ENCODE measurements at regions not wholly inside any gene's neighbourhood (a gene's known extent, or its start where the extent isn't known, plus 50 kb on each side); places are given as distances from the start of the nearest gene placed in this dataset.

DNA sequence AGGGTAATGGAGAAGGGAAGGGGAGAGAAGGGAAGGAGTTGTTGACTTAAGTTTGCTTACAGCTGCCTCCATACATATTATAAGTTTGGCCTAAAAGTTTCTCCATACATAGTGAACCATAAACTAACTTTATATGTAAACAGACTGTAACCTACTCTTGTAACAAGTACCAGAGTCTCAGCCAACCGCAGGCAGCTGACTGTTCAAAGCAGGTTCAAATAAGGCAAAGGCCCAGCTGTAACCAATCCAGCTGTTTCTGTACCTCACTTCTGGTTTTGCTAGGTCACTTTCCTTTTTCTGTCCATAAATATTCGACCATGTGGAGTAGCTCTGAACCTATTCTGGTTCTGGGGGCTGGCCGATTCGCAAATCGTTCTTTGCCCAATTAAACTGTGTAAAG lies 591.2 kb downstream of the INSC start:
- DNase-seq = no peak

- no peak for DNase-seq
Measured at GRCh38 chr11:15707194-15707593, 592.5 kb downstream of the INSC start.

GRCh38 chr11:15707971-15708370 lies 593.2 kb downstream of the INSC start:
- DNase-seq = no peak

DNA sequence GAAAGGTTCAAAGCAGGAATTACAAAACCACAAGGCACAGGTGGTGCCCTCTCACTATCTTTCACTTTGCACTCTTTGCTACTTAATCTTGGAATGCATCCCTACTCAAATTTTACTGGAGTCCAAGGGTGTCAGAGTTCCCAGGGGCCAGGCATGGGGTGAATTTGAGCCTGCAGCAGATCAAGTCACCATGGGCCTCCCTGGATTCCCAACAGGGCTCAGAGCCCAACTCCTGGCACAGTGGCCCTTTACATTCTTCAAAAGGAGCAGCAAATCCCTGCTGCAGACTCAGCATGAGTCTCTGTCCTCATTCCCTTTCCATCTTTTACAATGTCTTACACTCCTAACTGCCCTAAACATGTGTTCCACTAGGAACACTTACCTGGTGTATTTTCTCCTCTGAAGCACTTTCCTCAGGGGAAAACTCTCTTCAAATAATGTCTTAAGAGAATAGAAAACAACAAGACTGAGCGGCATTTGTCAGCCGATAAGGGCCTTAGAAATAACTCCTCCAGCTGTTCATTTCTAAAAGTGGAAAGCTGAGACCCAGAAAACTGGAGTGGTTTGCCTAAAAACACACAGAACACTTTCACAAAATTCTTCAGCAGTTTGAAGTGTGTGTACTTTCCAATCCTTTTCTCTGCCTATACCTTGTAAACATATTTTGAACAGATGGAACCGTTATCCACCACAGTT lies 596.0 kb downstream of the INSC start:
- no peak for DNase-seq

DNA sequence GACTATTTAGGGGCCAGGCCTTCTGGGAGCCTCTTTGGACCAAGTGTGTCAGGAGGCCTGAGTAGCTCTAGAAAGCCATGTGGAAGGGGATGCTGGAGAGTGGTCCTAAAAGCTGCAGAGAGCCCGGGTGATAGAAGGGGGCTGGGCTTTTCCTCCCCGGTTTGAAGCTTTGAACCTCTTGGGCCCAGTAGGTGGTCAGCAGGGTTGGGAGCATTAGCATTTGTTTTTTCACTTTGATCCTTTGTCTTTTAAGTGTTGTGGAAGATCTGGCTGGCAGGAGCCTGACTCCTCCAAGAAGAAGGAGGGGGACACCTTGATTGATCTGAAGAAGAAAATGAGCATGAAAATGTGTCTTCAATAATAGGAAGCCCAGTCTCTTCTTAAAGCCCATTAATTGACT lies 596.6 kb downstream of the INSC start:
- no peak for DNase-seq

DNA sequence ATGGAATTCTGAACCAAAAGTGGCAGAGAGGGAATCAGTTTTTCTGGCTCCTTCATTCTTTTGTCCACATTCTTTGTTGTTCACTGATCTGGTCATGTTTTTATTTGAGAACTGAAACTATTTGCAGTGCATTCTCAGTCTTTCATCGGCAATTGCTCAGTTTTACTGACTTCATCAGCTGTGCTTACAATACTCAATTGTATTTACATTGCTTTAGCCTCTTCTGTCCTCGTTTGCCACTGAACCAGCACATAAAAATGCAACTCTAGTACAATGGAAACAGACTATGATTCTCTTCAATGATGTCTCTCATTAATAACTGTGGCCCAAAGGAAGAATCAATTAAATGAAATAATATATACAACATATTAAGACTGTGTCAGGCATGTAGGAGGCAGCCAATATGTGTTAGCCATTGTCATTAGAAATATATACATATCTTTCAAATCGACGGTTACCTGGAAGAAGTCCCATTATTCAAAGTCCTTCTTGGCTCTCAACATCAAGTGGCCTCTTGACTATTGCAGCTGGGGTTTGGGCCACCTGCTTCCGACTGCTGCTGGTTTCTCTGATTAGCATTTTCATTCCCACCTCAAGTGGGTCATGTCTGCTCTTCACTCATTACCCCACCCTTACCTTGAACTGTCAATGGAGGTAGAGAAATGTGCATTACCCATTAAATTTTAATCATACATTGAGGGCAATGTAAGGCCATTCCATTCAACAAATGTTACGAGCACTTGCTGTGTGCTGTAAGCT lies 600.1 kb downstream of the INSC start:
- DNase-seq = no peak

DNA sequence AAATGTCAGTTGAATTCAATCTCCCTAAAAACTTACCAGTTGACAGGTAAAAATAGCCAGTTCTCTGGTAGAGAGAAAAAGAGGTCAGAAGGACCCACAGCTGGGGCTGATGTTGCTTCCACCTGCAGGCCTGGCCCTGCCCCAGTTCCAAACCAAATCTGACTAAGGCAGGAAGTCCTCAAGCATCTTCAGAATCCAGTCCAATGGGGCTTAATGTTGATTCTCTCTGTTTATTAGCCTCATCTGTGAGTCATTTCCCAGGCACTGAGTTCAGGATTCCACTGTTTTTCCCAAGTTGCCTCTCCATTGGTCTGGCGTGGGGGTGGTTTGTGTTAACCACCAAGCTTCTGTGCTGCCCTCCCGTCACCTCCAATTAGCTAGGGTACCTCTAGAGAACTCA lies 601.8 kb downstream of the INSC start:
- DNase-seq = no peak

GRCh38 chr11:15720460-15720859 lies 605.7 kb downstream of the INSC start:
- no peak for DNase-seq

GRCh38 chr11:15723966-15724365 lies 609.2 kb downstream of the INSC start:
- no peak for DNase-seq

DNA sequence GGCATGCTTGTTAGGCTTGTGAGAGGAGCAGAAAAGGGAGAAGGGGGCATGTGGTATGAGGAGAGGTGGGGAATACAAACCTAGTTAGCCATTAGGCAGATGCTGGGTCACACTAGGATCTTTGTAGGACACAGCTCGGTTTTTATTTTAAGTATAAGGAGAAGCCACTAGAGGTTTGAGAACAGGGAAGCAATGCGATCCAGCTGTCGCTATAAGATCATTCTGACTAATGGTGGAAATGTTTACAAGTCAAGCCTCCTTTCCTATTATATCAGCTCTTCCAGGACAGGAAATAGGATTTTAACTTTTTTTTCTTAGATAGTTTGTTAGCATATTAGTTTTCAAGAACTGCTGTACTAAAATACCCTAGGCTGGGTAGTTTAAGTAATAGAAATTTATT lies 609.9 kb downstream of the INSC start:
- no peak for DNase-seq

DNA sequence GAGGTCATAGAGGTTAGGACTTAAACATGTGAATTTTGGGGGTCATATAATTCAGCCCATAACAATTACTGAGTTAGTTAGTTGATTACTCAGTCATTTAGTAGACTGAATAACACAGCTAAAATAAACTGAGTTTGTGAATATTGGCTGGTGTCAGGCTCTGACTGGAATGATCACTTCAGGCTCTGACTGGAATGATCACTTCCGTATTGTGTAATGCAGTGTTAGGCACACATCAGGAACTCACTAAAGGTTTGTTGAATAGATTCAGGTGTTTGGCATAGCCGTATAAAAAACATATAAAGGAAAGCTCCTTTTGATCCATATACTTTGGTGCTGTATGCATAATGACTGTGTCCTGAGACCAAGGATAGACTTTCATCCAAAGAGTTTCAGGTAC lies 610.5 kb downstream of the INSC start:
- no peak for DNase-seq

DNA sequence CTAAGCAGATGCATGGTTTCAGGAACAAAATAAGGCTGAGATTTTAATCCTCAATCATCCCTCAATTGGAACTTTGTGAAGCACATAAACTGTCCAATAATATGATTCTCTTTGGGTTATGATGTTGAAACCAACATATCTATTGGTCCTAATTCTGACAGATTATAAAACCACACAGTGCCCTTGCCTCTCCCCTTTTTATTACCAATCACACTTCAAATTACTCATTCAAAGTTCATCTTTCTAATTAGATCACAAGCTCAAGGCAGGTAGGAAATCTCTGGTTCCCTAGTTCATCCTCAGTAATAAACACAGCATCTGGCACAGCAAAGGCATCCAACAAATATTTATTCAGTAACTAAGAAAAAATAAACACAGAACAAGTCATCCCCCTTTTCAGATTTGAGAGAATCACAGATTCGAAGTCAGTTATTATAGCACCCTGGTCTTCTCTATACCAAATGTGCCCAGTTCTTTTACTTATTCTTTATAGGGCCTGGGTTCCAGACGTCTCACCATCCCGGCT lies 611.6 kb downstream of the INSC start:
- DNase-seq = no peak

- no peak for DNase-seq
Measured at GRCh38 chr11:15726893-15727519, 612.3 kb downstream of the INSC start.

GRCh38 chr11:15727520-15727914 lies 612.8 kb downstream of the INSC start:
- DNase-seq = no peak

GRCh38 chr11:15728207-15728606 lies 613.5 kb downstream of the INSC start:
- DNase-seq = no peak

- DNase-seq = no peak
Measured at GRCh38 chr11:15730263-15730994, 615.7 kb downstream of the INSC start.

DNA sequence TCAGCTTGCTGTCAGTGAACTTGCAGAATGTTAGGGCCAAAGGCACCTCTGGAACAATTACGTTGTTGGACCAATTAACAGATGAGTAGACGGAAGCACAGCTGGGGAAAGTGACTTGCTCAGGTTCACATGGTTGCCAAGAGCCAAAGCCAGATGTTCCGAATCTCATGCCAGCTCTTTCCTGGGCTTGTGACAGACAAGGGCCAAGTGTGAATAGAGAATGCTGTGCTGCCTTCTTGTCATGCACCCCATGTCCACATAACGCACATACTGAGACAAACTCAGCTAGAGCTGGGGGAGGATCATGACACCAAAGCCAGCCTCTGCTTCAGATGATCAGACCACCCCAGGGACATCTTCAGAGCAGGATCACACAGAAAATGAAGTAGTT lies 616.3 kb downstream of the INSC start:
- no peak for DNase-seq

- no peak for DNase-seq
Measured at GRCh38 chr11:15735706-15736105, 620.6 kb downstream of the SOX6 start.

- no peak for DNase-seq
Measured at GRCh38 chr11:15737320-15737719, 619.0 kb downstream of the SOX6 start.

GRCh38 chr11:15738931-15739330 lies 617.4 kb downstream of the SOX6 start:
- no peak for DNase-seq

DNA sequence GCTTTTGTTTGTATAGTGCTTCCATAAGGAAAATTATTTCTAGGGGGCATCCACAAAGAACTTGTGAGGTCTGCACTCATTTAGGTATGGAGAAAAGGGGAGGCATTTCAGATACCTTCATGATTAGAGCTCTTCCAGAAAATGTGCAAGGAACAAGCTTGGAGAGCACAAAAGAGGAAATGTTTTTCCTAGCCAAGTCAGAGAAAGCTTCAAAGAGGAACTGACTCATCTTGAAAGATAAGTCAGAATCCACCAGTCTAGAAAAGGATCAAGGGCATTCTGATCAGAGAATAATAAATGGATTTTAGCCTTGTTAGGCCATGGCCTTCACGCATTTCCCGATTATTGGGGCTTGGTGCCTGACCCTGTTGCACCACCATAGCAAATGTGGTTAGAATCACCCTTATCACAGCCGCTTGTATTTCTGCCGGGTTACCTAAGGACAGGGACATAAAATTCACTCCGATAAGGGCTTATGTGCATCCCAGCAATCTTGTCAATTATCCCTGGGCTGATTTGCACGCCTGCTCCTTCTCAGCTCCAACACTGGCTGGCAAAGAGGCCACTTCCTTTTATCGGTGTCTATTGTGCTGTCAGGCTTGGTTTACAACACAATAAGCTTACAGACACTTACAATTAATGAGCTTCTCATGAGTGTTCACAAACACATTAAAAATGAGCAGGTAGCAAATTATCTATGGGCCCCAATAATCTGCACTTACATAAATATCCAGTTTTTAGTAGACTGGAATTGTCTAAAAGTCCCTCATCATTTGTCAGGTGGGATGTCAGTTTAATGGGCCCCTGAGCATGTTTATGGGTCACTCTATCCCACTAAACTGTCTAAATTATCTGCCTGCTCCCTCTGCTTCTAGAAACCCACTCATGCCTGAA lies 613.5 kb downstream of the SOX6 start:
- DNase-seq = peak; percentile 57

DNA sequence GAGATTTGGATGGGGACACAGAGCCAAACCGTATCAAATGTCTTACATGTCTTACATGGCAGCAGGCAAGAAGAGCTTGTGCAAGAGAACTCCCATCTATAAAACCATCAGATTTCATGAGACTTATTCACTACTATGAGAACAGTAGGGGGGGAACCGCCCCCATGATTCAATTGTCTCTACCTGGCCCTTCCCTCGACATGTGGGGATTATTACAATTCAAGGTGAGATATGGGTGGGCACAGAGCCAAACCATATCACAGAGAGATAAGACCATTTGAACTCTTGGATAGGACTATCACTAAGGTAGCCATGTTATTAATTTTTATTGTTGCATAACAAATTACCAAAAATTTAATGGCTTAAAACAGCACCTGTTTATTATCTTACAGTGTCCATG lies 611.7 kb downstream of the SOX6 start:
- DNase-seq = no peak

Data from suppressor macrophage treated with lipopolysaccharide for 4 hours (primary cell).